Frontal cortex (tissue), 3 donors: ENCODE measurements at regions not wholly inside any gene's neighbourhood (a gene's known extent, or its start where the extent isn't known, plus 50 kb on each side); places are given as distances from the start of the nearest gene placed in this dataset.
"Not testable (repeated sequence)": the region's sequence is repeated elsewhere in the genome, so short reads cannot be mapped to it uniquely, and the experiment has no call there.

Experiments used
- DNase-seq, 2 donors: peaks; one replicate each; pipeline ENCODE4 v3.0.0; 2012; ENCODE audit warnings: low spot score in 2 of 2
- FAIRE-seq: peaks from 2 replicates; lab custom pipeline; 2012; peaks lifted over from hg19 to GRCh38; lab: Jason Lieb, UNC
- donor health status: control.
- donor health status: control.
- donor health status: control.

DNA sequence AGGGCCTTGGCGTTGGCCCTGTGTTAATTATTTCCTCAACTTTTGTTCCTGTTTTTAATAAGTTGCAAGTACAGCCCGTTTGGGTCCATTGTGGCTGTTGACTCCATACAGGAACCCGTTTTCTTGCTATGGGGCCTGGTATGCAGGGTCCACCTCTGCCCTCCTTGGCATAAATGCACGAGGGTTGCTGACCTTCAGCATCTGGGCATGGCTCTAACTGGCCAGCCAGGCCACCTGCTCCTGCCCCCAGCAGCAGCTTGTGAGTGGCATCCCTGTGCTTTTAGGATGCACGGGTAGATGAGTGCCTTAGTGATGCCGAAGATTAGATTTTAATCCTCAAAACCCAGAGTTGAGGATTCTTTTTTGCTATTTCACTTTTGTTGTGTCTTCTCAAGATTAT is 123.2 kb downstream of the GLRX3 start:
- FAIRE-seq (no peak), DNase-seq (no peak)

DNA sequence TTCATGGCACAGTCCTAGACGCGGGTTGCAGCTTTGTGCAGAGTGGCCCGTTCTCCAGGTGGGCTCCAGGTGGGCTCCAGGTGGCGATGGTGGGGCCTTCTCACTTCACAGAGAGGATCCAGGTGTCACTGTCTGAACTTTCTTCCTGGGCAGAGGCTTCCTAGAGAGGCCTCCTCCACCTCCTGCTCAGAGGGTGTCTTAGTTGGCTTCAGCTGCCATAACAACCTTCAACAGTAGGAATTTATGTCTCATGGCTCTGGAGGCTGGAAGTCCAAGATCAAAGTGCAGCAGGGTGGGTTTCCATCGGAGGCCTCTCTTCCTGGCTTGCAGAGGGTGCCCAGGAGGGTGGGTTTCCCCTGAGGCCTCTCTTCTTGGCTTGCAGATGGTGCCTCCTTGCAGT is 125.1 kb downstream of the GLRX3 start:
- DNase-seq (no peak), FAIRE-seq (no peak)

DNA sequence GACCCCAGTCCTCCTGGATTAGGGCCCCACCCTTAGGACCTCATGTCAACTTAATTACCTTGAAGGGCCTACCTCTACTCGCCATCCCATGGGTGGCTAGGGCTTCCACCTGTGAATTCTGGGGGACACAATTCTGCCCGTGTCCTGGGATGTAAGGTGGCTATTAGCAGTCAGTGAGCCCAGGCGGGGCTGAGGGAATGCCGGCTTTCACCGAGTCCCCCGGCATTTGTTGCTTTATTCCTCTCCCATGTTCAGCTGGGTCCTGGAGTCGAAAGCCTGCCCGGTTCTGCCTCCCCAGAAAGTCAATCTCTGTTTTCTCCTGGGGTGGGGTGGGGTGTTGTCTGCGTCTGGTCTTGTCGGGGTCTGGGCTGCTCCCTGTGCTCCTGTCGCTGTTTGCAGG is 125.6 kb downstream of the GLRX3 start:
- FAIRE-seq (no peak), DNase-seq (no peak)

DNA sequence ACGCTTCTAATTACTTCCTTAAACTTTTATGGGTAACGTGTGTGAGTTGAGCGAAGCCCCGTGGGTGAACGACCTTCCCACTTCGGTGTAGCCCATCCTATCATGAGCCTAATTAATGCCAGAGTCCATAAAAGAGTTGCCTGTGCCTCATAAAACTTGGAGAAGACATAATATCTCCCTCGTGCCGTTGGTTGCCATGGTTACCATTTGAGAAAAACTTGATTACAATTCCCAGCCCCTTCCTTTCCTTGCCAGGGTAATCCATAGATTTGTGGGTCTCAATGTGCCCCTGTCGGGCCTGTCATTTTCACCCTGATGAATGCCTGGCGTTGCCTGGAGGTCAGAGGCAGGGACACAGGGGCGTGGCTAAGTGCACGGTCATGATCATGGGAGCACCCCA is 127.1 kb downstream of the GLRX3 start:
- DNase-seq (no peak), FAIRE-seq (no peak)

DNA sequence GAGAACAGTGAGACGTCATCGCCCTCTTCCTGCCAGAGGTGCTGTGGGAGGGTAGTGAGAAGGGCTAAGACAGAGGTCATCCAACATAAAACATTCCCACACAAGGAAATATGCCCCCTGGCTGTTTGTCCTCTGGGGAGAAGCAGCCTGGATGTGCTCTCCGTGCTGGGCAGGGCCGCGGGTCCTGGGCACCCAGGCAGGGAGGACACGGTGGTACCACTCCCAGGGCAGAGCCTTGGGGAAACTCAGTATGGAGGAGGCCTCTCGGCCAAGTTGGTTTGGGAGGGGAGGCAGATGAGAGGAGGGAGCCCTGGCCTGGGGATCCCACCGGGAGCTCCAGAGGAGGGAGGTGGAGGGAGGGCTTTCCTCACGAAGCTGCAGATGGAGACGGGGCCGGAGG is 129.4 kb downstream of the GLRX3 start:
- no peak for FAIRE-seq
- DNase-seq, result no peak

DNA sequence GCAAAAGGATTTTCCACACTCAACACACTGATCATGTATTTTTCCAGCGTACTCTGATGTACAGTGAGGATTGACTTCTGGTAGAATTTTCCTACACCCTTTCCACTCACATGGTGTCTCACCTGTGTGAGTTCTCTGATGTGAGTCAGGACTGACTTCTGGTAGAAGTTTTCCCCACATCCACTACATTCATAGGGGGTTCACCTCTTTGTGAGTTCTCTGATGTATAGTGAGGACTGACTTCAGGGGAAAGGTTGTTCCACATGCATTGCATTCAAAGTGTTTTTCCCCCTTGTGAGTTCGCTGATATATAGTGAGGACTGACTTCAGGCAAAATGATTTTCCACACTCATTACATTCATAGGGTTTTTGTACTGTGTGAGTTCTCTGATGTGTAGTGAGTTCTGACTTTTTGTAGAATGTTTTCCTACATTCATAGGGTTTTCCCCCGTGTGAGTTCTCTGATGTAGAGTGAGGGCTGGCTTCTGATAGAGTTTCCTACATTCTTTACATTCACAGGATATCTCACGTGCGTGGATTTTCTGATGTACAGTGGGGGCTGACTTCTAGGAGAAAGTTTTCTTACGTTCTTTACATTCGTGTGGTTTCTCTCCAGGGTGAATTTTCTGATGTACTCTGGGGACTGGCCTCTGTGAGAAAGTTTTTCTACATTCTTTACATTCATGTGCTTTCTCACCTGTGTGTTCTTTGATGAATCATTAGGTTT is 146.5 kb downstream of the GLRX3 start:
- DNase-seq, result no peak
- no peak for FAIRE-seq

DNA sequence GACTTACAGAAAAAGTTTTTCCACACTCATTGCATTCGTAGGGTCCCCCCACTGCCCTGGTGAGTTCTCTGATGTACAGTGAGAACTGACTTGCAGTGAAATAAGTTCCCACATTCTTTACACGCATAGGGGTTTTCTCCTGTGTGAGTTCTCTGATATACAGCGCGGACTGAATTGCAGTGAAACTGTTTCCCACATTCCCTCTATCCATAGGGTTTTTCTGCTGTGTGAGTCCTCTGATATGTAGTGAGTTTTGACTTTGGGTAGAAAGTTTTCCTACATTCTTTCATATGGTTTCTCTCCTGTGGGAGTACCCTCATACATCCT is 147.0 kb downstream of the GLRX3 start:
- no peak for DNase-seq
- no peak for FAIRE-seq

DNA sequence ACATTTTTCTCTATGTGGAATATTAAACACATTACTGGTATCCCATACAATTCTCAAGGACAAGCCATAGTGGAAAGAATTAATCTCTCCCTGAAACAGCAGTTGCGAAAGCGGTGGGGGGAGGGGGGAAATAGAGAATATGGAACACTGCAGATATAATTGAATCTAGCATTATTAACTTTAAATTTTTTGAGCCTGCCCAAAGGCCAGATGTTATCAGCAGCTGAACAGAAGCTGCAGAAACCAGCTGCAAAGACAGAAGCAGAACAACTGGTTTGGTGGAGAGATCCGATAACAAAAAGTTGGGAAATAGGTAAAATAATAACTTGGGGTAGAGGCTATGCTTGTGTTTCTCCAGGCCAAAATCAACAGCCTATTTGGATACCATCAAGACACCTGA is 159.6 kb downstream of the GLRX3 start:
- not testable (repeated sequence) for FAIRE-seq, DNase-seq

DNA sequence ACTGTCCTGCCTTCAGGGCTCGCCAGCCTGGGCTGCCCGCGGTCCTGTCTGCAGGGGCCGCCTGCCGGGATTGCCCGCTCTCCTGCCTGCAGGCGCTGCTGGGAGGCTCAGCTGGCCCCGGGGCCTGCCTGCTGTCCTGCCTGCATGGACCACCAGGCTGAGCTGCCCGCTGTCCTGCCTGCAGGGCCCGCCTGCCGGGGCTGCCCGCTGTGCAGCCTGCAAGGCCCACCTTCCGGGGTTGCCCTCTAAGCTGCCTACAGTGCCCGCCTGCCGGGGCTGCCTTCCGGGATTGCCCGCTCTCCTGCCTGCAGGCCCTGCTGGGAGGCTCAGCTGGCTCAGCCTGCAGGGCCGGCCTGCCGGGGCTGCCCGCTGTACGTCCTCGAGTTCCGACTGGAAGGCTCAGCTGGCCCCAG is 164.4 kb downstream of the GLRX3 start:
- FAIRE-seq (no peak), DNase-seq (no peak)

DNA sequence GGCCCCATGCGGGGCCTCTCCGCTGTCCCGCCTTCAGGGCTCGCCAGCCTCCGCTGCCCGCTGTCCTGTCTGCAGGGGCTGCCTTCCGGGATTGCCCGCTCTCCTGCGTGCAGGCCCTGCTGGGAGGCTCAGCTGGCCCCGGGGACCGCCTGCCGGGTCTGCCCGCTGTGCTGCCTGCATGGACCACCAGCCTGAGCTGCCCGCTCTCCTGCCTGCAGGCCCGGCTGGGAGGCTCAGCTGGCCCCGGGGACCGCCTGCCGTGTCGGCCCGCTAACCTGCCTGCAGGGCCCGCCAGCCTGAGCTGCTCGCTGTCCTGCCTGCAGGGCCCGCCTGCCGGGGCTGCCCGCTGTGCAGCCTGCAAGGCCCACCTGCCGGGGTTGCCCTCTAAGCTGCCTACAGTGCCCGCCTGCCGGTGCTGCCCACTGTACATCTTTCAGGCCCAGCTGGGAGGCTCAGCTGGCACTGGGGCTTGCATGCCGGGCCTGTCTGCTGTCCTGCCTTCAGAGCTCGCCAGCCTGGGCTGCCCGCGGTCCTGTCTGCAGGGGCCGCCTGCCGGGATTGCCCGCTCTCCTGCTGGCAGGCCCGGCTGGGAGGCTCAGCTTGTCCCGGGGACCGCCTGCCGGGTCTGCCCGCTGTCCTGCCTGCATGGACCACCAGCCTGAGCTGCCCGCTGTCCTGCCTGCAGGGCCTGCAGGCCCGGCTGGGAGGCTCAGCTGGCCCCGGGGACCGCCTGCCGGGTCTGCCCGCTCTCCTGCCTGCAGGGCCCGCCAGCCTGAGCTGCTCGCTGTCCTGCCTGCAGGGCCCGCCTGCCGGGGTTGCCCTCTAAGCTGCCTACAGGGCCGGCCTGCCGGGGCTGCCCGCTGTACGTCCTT is 165.1 kb downstream of the GLRX3 start:
- DNase-seq (no peak), FAIRE-seq (no peak)

DNA sequence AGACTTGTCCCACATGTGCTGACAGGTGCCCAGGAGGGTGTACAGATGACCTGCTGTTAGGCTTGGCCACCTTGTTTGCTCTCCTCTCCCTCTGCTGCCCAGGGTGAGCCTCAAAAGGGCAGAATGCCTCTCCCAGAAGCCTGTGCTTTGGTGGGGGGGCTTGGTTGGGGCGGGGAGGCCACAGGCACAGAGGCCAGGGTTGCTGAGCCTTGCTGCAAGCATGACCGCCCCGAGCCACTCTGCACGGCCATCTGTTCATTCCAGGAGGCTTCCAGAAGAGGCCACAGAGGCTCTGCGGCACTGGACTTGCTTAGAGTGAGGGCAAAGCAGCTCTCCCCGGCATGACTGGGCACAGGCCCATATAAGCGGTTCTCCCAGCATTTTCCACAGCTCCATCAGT is 190.8 kb downstream of the GLRX3 start:
- DNase-seq, result no peak
- no peak for FAIRE-seq

DNA sequence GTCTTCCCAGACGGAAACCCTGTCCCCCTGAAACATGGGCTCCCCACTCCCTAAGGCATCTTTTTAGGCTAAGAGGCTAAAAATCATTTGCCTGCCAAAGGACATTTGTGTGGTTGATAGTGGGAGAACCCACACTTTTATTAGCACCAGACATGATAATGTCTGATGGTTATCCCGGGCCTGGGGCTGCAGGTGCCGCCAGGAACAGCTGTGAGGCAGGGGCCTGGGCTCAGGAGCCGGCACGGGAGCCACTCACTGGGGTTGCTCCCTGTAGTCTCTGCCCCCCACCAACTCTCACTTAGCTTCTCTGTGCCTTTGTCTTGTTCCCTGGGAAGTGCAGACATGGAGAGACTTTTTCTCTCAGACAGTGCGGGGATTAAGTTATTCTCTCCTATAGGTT is 193.6 kb downstream of the GLRX3 start:
- DNase-seq (no peak), FAIRE-seq (no peak)

DNA sequence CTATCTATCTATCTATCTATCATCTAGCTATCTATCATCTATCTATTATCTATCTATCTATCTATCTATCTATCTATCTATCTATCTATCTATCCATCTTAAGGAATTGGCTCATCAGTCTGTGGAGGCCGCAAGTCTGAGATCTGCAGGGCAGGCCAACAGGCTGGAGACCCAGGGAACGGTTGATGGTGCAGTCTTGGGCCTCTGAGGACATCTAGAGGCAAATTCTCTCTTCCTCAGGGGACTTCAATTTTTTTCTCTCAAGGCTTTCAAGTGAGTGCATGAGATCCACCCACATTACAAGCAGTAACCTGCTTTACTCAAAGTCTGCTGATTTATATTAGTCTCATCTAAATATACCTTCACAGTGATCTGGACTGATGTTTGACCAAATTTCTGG is 197.0 kb downstream of the GLRX3 start:
- DNase-seq, result no peak
- FAIRE-seq, result no peak

DNA sequence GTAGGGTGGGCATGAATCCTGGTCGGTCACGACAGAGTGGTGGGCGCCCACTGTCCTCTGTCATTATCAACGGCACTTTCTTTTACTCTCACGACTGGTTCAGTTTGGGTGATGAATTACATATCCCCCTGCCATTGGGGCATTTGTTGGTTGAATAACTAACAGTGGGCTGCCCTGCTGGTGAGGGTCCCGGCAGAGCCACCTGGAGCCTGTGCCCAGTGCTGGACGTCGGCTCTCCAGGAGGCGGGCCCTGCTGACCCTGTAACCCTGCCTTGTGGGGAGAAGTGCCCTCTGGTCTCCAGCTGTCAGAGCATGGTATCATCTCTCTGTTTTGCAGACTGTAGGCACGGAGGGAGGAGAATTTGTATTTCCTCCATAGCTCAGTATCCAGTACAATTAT is 199.1 kb downstream of the GLRX3 start:
- FAIRE-seq (no peak), DNase-seq (no peak)

DNA sequence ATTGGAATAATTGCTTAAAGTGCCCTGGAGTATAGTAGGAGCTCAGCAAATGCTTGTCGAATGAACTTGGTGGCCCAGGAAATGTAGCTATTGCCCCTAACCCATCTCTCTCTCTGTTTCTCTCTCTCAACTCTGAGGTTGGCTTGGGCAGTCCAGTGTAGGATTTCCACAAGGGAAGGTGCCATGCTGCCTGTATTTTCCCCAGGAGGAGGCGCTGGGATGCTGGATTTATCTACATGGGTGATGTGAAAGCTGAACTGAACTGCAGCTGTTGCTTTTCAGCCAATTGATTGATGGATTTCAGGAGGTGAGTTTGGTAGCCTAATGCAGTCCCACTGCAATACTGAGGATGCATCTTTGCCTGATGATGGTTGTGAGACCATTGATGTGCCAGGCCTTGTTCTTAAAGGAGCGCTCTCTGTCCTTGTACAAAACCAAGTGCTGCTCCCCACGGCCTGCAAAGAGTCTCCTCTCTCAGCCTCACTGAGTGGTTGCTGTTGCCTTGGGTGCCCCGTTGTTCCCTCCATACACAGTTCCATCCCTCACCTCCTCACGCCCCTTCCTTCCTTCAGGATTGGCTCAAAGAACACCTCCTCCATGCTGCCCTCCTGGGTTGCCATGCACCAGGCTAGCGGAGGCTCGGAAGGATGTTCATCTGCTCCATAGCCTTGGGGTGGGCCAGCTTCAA is 200.6 kb downstream of the GLRX3 start:
- DNase-seq (no peak), FAIRE-seq (no peak)

DNA sequence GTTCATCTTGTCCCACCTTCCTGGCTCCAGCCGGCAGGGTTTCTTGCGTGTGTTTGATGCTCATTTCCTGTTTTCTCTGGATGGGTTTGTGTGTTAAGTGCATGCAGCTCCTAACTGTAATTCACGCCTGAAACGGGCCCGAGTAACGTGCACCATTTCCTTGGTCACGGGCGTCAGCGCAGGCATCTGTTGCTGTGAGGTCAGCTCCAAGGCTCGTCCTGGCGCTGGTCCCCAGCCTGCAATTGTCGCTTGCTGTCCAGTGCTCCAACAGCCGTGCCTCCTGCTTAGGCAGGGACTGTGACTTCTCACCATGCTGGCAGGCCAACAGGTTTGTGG is 201.1 kb downstream of the GLRX3 start:
- DNase-seq (no peak), FAIRE-seq (no peak)

DNA sequence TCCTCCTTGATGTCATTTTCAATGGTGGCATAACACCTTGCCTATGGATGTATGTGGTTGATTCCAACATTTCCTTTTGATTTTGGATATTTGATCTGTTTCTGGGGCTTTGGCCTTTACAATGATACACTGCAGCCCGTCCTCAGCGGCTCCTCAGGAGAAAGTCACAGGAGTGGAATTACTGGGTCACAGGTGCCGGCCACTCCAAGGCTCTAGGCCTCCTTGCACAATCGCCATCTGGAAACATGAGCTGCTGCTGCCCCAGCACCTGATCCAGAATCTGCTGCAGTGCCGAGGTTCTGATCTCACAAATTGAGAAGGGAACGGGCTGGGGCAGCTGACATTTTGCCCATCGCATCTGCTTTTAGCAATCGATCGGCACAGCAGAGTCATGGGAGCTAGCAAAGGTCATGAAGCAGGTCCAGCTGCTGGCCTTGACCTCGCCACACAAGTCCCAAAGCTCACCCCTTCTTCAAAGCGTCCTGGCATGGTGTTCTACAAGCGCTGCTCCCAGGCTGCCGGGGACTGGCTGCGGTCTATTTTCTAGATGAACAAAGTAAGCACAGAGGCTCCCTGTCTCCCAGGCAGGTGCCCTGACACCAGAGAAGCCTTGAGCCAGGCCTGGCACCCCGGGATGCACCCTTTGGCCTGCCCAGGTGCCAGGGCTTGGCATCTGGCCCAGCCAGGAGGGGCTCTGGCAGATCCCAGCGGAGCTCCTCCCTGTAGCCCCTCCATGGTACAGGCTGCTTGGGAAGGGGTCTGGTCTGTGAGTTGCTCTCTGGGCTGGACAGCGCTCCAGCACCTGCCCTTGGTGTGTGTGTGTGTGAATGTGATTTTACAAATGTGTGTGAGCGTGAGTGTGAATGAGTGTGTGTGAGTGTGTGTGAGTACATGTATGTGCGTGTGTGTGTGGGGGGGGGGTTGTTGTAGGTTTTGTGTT is 201.8 kb downstream of the GLRX3 start:
- DNase-seq (no peak), FAIRE-seq (no peak)

DNA sequence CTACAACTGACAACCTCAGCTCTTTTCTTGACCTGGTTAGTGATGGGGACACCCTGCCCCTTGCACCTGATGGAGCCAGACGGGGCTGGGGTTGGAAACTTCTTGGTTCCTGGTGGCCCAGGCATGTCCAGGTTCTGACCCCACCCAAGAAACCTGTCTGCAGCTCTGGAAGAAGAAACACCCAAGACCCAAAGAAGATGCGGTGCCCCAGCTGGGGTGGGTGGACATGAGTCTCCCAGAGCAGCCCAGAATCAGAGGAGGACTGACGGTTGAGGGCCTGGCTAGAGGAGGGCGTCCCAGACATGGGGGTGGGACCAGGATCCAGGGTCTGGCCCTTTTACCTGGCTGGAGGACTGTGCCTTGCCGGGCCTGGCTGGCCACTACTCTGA is 202.4 kb downstream of the GLRX3 start:
- FAIRE-seq, result no peak
- DNase-seq, result no peak

DNA sequence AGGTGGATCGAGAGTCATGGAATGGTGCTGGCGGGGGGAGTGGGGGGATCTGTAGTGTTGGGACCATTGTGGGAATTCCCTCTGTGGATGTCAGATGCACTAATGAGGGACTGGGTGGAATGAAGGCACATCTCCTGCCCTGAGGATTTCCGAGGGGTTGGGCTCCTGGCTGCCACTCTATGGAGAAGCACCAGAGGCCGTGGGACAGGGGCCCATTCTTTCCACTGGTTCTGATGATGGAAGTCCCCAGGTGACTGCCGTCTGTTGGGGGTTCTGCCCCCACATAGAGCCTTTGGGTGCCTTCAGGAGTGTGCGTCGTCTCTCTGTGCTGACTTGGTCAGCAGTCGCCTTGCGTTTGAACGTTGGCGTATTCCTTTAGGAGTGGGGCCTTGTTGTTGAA is 202.9 kb downstream of the GLRX3 start:
- FAIRE-seq (no peak), DNase-seq (no peak)

DNA sequence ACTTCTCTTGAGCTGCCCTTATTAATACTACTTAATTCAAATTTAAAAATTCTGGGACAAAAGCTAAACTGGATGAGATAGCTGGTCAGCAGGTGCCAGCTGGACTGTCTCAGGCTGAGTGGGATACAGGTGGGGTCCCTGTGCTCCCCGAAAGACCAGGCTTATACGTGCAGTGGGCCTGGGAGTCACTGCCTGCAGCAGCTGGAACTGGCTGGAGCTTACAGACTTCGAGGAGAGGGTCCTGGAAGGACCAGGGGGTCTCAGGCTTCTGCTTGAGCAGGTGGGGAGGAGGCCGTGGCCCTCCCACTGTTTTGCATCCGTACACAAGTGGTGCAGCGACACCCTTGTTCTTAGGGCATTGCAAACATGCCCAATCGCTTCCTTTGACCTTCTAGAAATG is 203.7 kb downstream of the GLRX3 start:
- DNase-seq (no peak), FAIRE-seq (no peak)
